IMR-90 (cell line): ENCODE measurements at regions not wholly inside any gene's neighbourhood (a gene's known extent, or its start where the extent isn't known, plus 50 kb on each side); places are given as distances from the start of the nearest gene placed in this dataset.

Source experiments
- ATAC-seq: fragments of 200-7000 bp; cut with Tn5 transposase; 2 replicates; pipeline ENCODE4 v1.9.1; 2020; ENCODE audit warnings: low read depth, mild to moderate bottlenecking, moderate library complexity
- BruUV-seq: library from RNA; stranded (reverse); fragments of 400-500 nt; replicated peaks from 2 replicates; lab custom pipeline; 2021; lab: Mats Ljungman, UMichigan
- CTCF ChIA-PET: fragments of 300-600 bp; formaldehyde crosslinking; extraction: SDS; loops from one replicate; lab custom pipeline; 2021; ENCODE audit warnings: antibody characterized with exemption; lab: Yijun Ruan, JAX
- POLR2A ChIA-PET: fragments of 300-600 bp; sonication (Branson Sonifier 250); formaldehyde crosslinking; loops from one replicate; lab custom pipeline; 2022; ENCODE audit warnings: antibody characterized with exemption; ENCODE audit not compliant: unreplicated experiment; lab: Charles Lee
- DNase-seq: peaks from one replicate; pipeline ENCODE4 v3.0.0; 2013
- H2AFZ ChIP-seq: replicated peaks from 2 replicates; pipeline ENCODE3; 2013; ENCODE audit warnings: low read length, mild to moderate bottlenecking; ENCODE audit not compliant: poor library complexity
- H2AK5ac ChIP-seq: 2 replicates; pipeline ENCODE4 v1.6.1; 2013; ENCODE audit warnings: low read depth, low read length, inconsistent platforms
- H2AK9ac ChIP-seq: replicated peaks from 2 replicates; pipeline ENCODE3; 2013; ENCODE audit warnings: mild to moderate bottlenecking, low read depth, low read length, moderate library complexity; ENCODE audit not compliant: poor library complexity
- H2BK120ac ChIP-seq: 2 replicates; pipeline ENCODE4 v1.6.1; 2013; ENCODE audit warnings: low read depth, low read length, inconsistent platforms
- H2BK15ac ChIP-seq: 3 replicates; pipeline ENCODE4 v1.6.1; 2013; ENCODE audit warnings: low read depth, low read length, inconsistent platforms
- H2BK20ac ChIP-seq: 2 replicates; pipeline ENCODE4 v1.6.1; 2013; ENCODE audit warnings: low read depth, mild to moderate bottlenecking, inconsistent platforms, low read length, moderate library complexity
- H2BK5ac ChIP-seq: 2 replicates; pipeline ENCODE4 v1.6.1; 2013; ENCODE audit warnings: mild to moderate bottlenecking, low read depth, low read length, inconsistent platforms; ENCODE audit not compliant: poor library complexity, severe bottlenecking
- H3K14ac ChIP-seq: replicated peaks from 2 replicates; pipeline ENCODE4 v1.6.1; 2013; ENCODE audit warnings: low read depth, low read length, inconsistent platforms
- H3K18ac ChIP-seq: 2 replicates; pipeline ENCODE4 v1.6.1; 2013; ENCODE audit warnings: low read depth, low read length, control low read depth
- H3K23ac ChIP-seq: 2 replicates; pipeline ENCODE4 v1.6.1; 2013; ENCODE audit warnings: low read depth, low read length, inconsistent platforms
- H3K27ac ChIP-seq: 2 replicates; pipeline ENCODE4 v1.5.1; 2013; ENCODE audit warnings: mild to moderate bottlenecking, control low read depth, low read length; ENCODE audit not compliant: insufficient read depth
- H3K27me3 ChIP-seq: 2 replicates; pipeline ENCODE4 v1.6.1; 2013; ENCODE audit warnings: low read length; ENCODE audit not compliant: control insufficient read depth, insufficient read depth
- H3K36me3 ChIP-seq: 2 replicates; pipeline ENCODE4 v1.6.1; 2013; ENCODE audit warnings: low read length, mixed read lengths; ENCODE audit not compliant: control insufficient read depth, insufficient read depth
- H3K4ac ChIP-seq: 2 replicates; pipeline ENCODE4 v1.6.1; 2013; ENCODE audit warnings: low read depth, low read length, inconsistent platforms
- H3K4me1 ChIP-seq: 2 replicates; pipeline ENCODE4 v1.6.1; 2013; ENCODE audit warnings: low read length, mixed read lengths; ENCODE audit not compliant: control insufficient read depth, insufficient read depth
- H3K4me2 ChIP-seq: 2 replicates; pipeline ENCODE4 v1.6.1; 2013; ENCODE audit warnings: low read depth, mild to moderate bottlenecking, control low read depth, low read length, moderate library complexity
- H3K4me3 ChIP-seq: 2 replicates; pipeline ENCODE4 v1.5.1; 2013; ENCODE audit warnings: low read depth, mild to moderate bottlenecking, control low read depth, low read length, moderate library complexity; ENCODE audit not compliant: insufficient read depth
- H3K56ac ChIP-seq: 2 replicates; pipeline ENCODE4 v1.6.1; 2013; ENCODE audit warnings: low read length, inconsistent platforms; ENCODE audit not compliant: insufficient read depth; ENCODE audit errors: extremely low read depth
- H3K79me1 ChIP-seq, 2 experiments: 2 replicates each; pipeline ENCODE4 v1.6.1; 2013; ENCODE audit warnings: low read length in 2 of 2, inconsistent platforms in 1 of 2, low read depth in 1 of 2
- H3K9ac ChIP-seq: 2 replicates; pipeline ENCODE4 v1.6.1; 2013; ENCODE audit warnings: low read depth, low read length, control low read depth
- H3K9me1 ChIP-seq: 2 replicates; pipeline ENCODE4 v1.6.1; 2013; ENCODE audit warnings: low read length, inconsistent platforms; ENCODE audit not compliant: insufficient read depth
- H3K9me3 ChIP-seq: 2 replicates; pipeline ENCODE4 v1.6.1; 2013; ENCODE audit warnings: low read length; ENCODE audit not compliant: control insufficient read depth, insufficient read depth
- H4K20me1 ChIP-seq: 2 replicates; pipeline ENCODE4 v1.6.1; 2013; ENCODE audit warnings: low read length, inconsistent platforms; ENCODE audit not compliant: insufficient read depth
- H4K5ac ChIP-seq: 2 replicates; pipeline ENCODE4 v1.6.1; 2013; ENCODE audit warnings: mild to moderate bottlenecking, low read depth, low read length, control low read depth
- H4K8ac ChIP-seq, 2 experiments: 2 replicates each; pipeline ENCODE4 v1.6.1; 2013; ENCODE audit warnings: low read depth in 2 of 2, low read length in 2 of 2, control low read depth in 1 of 2, inconsistent platforms in 1 of 2
- H4K91ac ChIP-seq: 2 replicates; pipeline ENCODE4 v1.6.1; 2013; ENCODE audit warnings: low read depth, low read length, inconsistent platforms; ENCODE audit not compliant: insufficient read depth
- BHLHE40 ChIP-seq: fragments of 150-350 bp; IDR thresholded peaks from 2 replicates; pipeline ENCODE4 v1.6.1; 2016; ENCODE audit warnings: mild to moderate bottlenecking, low read depth, low read length
- CEBPB ChIP-seq: IDR thresholded peaks from 2 replicates; pipeline ENCODE4 v1.6.1; 2012; ENCODE audit warnings: low read depth, low read length, improper control_type of control experiment
- CHD1 ChIP-seq: IDR thresholded peaks from 2 replicates; pipeline ENCODE4 v1.6.1; 2012; ENCODE audit warnings: low read depth, low read length, improper control_type of control experiment
- ELK1 ChIP-seq: fragments of 150-350 bp; IDR thresholded peaks from 2 replicates; pipeline ENCODE4 v1.6.1; 2016; ENCODE audit warnings: low read depth, mild to moderate bottlenecking, low read length, moderate library complexity, borderline replicate concordance
- FOS ChIP-seq: fragments of 150-350 bp; IDR thresholded peaks from 2 replicates; pipeline ENCODE4 v1.6.1; 2016; ENCODE audit warnings: low read depth, low read length
- MAFK ChIP-seq: IDR thresholded peaks from 2 replicates; pipeline ENCODE4 v1.6.1; 2012; ENCODE audit warnings: low read depth, low read length, improper control_type of control experiment
- MAZ ChIP-seq: IDR thresholded peaks from 2 replicates; pipeline ENCODE4 v1.6.1; 2012; ENCODE audit warnings: low read depth, mild to moderate bottlenecking, low read length, improper control_type of control experiment, moderate library complexity, borderline replicate concordance
- MXI1 ChIP-seq: IDR thresholded peaks from 2 replicates; pipeline ENCODE4 v1.6.1; 2012; ENCODE audit warnings: low read depth, mild to moderate bottlenecking, low read length, moderate library complexity, borderline replicate concordance
- NFE2L2 ChIP-seq: fragments of 150-350 bp; IDR thresholded peaks from 2 replicates; pipeline ENCODE4 v1.6.1; 2016; ENCODE audit warnings: low read depth, mild to moderate bottlenecking, low read length
- POLR2A ChIP-seq: IDR thresholded peaks from 2 replicates; pipeline ENCODE4 v1.6.1; 2012; ENCODE audit warnings: mild to moderate bottlenecking, low read depth, low read length
- RAD21 ChIP-seq: IDR thresholded peaks from 2 replicates; pipeline ENCODE4 v1.6.1; 2012; ENCODE audit warnings: low read length, improper control_type of control experiment
- RCOR1 ChIP-seq: IDR thresholded peaks from 2 replicates; pipeline ENCODE4 v1.6.1; 2012; ENCODE audit warnings: mild to moderate bottlenecking, low read length, improper control_type of control experiment; ENCODE audit not compliant: insufficient replicate concordance
- RFX5 ChIP-seq: IDR thresholded peaks from 2 replicates; pipeline ENCODE4 v1.8.0; 2012; ENCODE audit warnings: low read depth, mild to moderate bottlenecking, low read length, moderate library complexity
- SMC3 ChIP-seq: fragments of 150-350 bp; IDR thresholded peaks from 2 replicates; pipeline ENCODE4 v1.6.1; 2016; ENCODE audit warnings: low read depth, mild to moderate bottlenecking, antibody characterized with exemption, low read length, moderate library complexity
- USF2 ChIP-seq: fragments of 150-350 bp; IDR thresholded peaks from 2 replicates; pipeline ENCODE4 v1.6.1; 2017; ENCODE audit warnings: mild to moderate bottlenecking, antibody characterized with exemption, low read length, low read depth
- WGBS, 2 experiments: methylation state at CpG; one replicate each; pipeline versions ENCODE4 v1.1.5 to v1.1.7; 2013; ENCODE audit warnings: missing lambda C conversion rate in 2 of 2; ENCODE audit not compliant: insufficient read length in 1 of 2; ENCODE audit errors: extremely low coverage in 2 of 2; 5-methylcytosine and 5-hydroxymethylcytosine counted together
- dilution Hi-C: fragments of 300-500 bp; cut with HindIII; formaldehyde crosslinking; loops from one replicate; pipeline ENCODE4 v1.14.3; 2018; ENCODE audit warnings: low sequenced_read_pairs; ENCODE audit not compliant: unreplicated experiment
- in situ Hi-C: fragments of 300-500 bp; cut with MboI; formaldehyde crosslinking; loops from 3 replicates; pipeline ENCODE4 v1.14.3; 2019; ENCODE audit warnings: low sequenced_read_pairs, inconsistent platforms, mixed read lengths
- intact Hi-C: fragments of 100-400 bp; cut with micrococcal nuclease; formaldehyde crosslinking; loops from 2 replicates; pipeline ENCODE4 v1.10.0; 2022
- TF ChIP-seq, protein P1 (sequence below): conservative IDR thresholded peaks from 2 replicates; pipeline ENCODE4 v1.5.1; 2012; ENCODE audit warnings: mild to moderate bottlenecking, low read depth, low read length, improper control_type of control experiment

- no peak overlapping the region for H3K23ac ChIP-seq
- H3K27ac ChIP-seq: no peak overlapping the region
- no peak overlapping the region for H3K4me2 ChIP-seq
- H3K14ac ChIP-seq: no peak overlapping the region
- intact Hi-C loops (no loop called here), dilution Hi-C loops (no loop called here), in situ Hi-C loops (no loop called here)
- no peak for TF ChIP-seq MAZ
- TF ChIP-seq POLR2A: no peak
- no peak for TF ChIP-seq ELK1
- TF ChIP-seq FOS: no peak
- no peak for TF ChIP-seq RFX5
- TF ChIP-seq CHD1: no peak
- no peak for TF ChIP-seq MAFK
- no peak for TF ChIP-seq SMC3
- TF ChIP-seq RAD21: no peak
- TF ChIP-seq MXI1: no peak
- TF ChIP-seq, protein P1, sequence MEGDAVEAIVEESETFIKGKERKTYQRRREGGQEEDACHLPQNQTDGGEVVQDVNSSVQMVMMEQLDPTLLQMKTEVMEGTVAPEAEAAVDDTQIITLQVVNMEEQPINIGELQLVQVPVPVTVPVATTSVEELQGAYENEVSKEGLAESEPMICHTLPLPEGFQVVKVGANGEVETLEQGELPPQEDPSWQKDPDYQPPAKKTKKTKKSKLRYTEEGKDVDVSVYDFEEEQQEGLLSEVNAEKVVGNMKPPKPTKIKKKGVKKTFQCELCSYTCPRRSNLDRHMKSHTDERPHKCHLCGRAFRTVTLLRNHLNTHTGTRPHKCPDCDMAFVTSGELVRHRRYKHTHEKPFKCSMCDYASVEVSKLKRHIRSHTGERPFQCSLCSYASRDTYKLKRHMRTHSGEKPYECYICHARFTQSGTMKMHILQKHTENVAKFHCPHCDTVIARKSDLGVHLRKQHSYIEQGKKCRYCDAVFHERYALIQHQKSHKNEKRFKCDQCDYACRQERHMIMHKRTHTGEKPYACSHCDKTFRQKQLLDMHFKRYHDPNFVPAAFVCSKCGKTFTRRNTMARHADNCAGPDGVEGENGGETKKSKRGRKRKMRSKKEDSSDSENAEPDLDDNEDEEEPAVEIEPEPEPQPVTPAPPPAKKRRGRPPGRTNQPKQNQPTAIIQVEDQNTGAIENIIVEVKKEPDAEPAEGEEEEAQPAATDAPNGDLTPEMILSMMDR: no peak
- no peak for TF ChIP-seq NFE2L2
- no peak for TF ChIP-seq BHLHE40
- TF ChIP-seq USF2: no peak
- no peak for TF ChIP-seq CEBPB
- no peak for TF ChIP-seq RCOR1
- no peak overlapping the region for H3K4ac ChIP-seq
- WGBS, 2 experiments: 83% methylated on average over 3 of the region's 12 CpGs; no CpG with 5 or more reads in 1 of the 2 experiments
- no peak overlapping the region for H2BK15ac ChIP-seq
- H2BK5ac ChIP-seq: no peak overlapping the region
- no peaks in the 10 kb centered on the region for H3K27me3 ChIP-seq
- DNase-seq (no peak), ATAC-seq (no peak)
- H3K9me1 ChIP-seq: no peaks in the 10 kb centered on the region
- H2AFZ ChIP-seq: no peak overlapping the region
- no peaks in the 10 kb centered on the region for H3K4me1 ChIP-seq
- H3K36me3 ChIP-seq: no peaks in the 10 kb centered on the region
- H3K4me3 ChIP-seq: no peak overlapping the region
- H2BK20ac ChIP-seq: no peak overlapping the region
- peaks cover 57% of the 10 kb centered on the region for H3K9me3 ChIP-seq
- no peak overlapping the region for H4K8ac ChIP-seq
- H4K91ac ChIP-seq: no peak overlapping the region
- BruUV-seq: no TSS peak
- no peak overlapping the region for H2AK5ac ChIP-seq
- H3K18ac ChIP-seq: no peak overlapping the region
- H3K56ac ChIP-seq: no peak overlapping the region
- no peaks in the 10 kb centered on the region for H4K20me1 ChIP-seq
- ChIA-PET POLR2A (no interaction called here), CTCF (no interaction called here)
- no peak overlapping the region for H3K9ac ChIP-seq
- H4K5ac ChIP-seq: no peak overlapping the region
- H2BK120ac ChIP-seq: no peak overlapping the region
- no peaks in the 10 kb centered on the region for H3K79me1 ChIP-seq
- H2AK9ac ChIP-seq: no peak overlapping the region
Measured at GRCh38 chr6:170090561-170090960, 200.3 kb downstream of the DLL1 start.
